Smooth muscle cell (in vitro differentiated cells): ENCODE measurements at regions not wholly inside any gene's neighbourhood (a gene's known extent, or its start where the extent isn't known, plus 50 kb on each side); places are given as distances from the start of the nearest gene placed in this dataset.
A peak's percentile ranks its signal among the peaks of the same experiment; 100 is the strongest.

ENCODE experiments used
- DNase-seq: peaks from one replicate; lab custom pipeline; 2025; ENCODE audit not compliant: unreplicated experiment; lab: John Stamatoyannopoulos, UW
- H2AFZ ChIP-seq: fragments of 200-600 bp; sonication (generic); 2 replicates; pipeline ENCODE4 v1.6.0; 2016; ENCODE audit warnings: antibody characterized with exemption, low read depth, mild to moderate bottlenecking
- H3F3A ChIP-seq: fragments of 200-600 bp; sonication (generic); 2 replicates; pipeline ENCODE4 v1.6.0; 2017; ENCODE audit warnings: antibody characterized with exemption, low read depth
- H3K27ac ChIP-seq: fragments of 200-600 bp; sonication (generic); 2 replicates; pipeline ENCODE4 v1.5.1; 2016; ENCODE audit warnings: low read depth, mild to moderate bottlenecking
- H3K27me3 ChIP-seq: fragments of 200-600 bp; sonication (generic); 2 replicates; pipeline ENCODE4 v1.6.1; 2016; ENCODE audit warnings: low read depth, mild to moderate bottlenecking
- H3K36me3 ChIP-seq: fragments of 200-600 bp; sonication (generic); 2 replicates; pipeline ENCODE4 v1.5.1; 2016; ENCODE audit warnings: low read depth
- H3K4me1 ChIP-seq: fragments of 200-600 bp; sonication (generic); 2 replicates; pipeline ENCODE4 v1.5.1; 2016; ENCODE audit warnings: low read depth
- H3K4me2 ChIP-seq: fragments of 200-600 bp; sonication (generic); 2 replicates; pipeline ENCODE4 v1.6.0; 2016; ENCODE audit warnings: mild to moderate bottlenecking
- H3K4me3 ChIP-seq: fragments of 200-600 bp; sonication (generic); 2 replicates; pipeline ENCODE4 v1.5.1; 2016; ENCODE audit warnings: mild to moderate bottlenecking
- H3K79me2 ChIP-seq: fragments of 200-600 bp; sonication (generic); 2 replicates; pipeline ENCODE4 v1.6.0; 2016; ENCODE audit warnings: low read depth, mild to moderate bottlenecking
- H3K9ac ChIP-seq: fragments of 200-600 bp; sonication (generic); 2 replicates; pipeline ENCODE4 v1.6.0; 2016; ENCODE audit warnings: low read depth
- H3K9me3 ChIP-seq: fragments of 200-600 bp; sonication (generic); replicated peaks from 2 replicates; pipeline ENCODE4 v1.5.1; 2016; ENCODE audit warnings: low read depth
- H4K20me1 ChIP-seq: fragments of 200-600 bp; sonication (generic); 2 replicates; pipeline ENCODE4 v1.6.0; 2016; ENCODE audit warnings: low read depth
- CTCF ChIP-seq: fragments of 200-600 bp; sonication (generic); IDR thresholded peaks from 2 replicates; pipeline ENCODE4 v1.5.1; 2017; ENCODE audit warnings: borderline replicate concordance, mild to moderate bottlenecking, antibody characterized with exemption; ENCODE audit not compliant: insufficient read depth, poor library complexity, severe bottlenecking
- WGBS: methylation state at CpG from one replicate; pipeline ENCODE4 v1.1.7; 2016; ENCODE audit warnings: low lambda C conversion rate; 5-methylcytosine and 5-hydroxymethylcytosine counted together

GRCh38 chr1:168811176-168811575 lies 82.2 kb upstream of the DPT start:
- peak overlapping the region; percentile 72 for H3K27ac ChIP-seq
- no peaks in the 10 kb centered on the region for H3K79me2 ChIP-seq
- 94% methylated on average over 3 of the region's 3 CpGs for WGBS
- H2AFZ ChIP-seq, result no peak overlapping the region
- H3K36me3 ChIP-seq, result no peaks in the 10 kb centered on the region
- no peaks in the 10 kb centered on the region for H3K4me1 ChIP-seq
- no peaks in the 10 kb centered on the region for H3F3A ChIP-seq
- no peak overlapping the region for H3K4me3 ChIP-seq
- H3K27me3 ChIP-seq, result no peaks in the 10 kb centered on the region
- no peaks in the 10 kb centered on the region for H3K9me3 ChIP-seq
- no peaks in the 10 kb centered on the region for H4K20me1 ChIP-seq
- peak overlapping the region; percentile 16 for H3K9ac ChIP-seq
- DNase-seq, result no peak
- TF ChIP-seq CTCF, result no peak
- no peak overlapping the region for H3K4me2 ChIP-seq

GRCh38 chr1:168819668-168820067 lies 90.7 kb upstream of the DPT start:
- Histone ChIP-seq H4K20me1 (no peaks in the 10 kb centered on the region), H3K4me2 (no peak overlapping the region), H3K4me3 (no peak overlapping the region), H3K79me2 (no peaks in the 10 kb centered on the region), H3K4me1 (no peaks in the 10 kb centered on the region), H3K27ac (no peak overlapping the region), H3K9me3 (no peaks in the 10 kb centered on the region), H3K9ac (no peak overlapping the region), H3K27me3 (no peaks in the 10 kb centered on the region), H3K36me3 (no peaks in the 10 kb centered on the region), H2AFZ (no peak overlapping the region), H3F3A (no peaks in the 10 kb centered on the region)
- no peak for DNase-seq
- WGBS, result 95% methylated on average over 3 of the region's 3 CpGs
- no peak for TF ChIP-seq CTCF

- no peak overlapping the region for H2AFZ ChIP-seq
- H3K4me3 ChIP-seq, result no peak overlapping the region
- no peaks in the 10 kb centered on the region for H4K20me1 ChIP-seq
- no peaks in the 10 kb centered on the region for H3K36me3 ChIP-seq
- TF ChIP-seq CTCF, result no peak
- no peak overlapping the region for H3K27ac ChIP-seq
- no peak overlapping the region for H3K4me2 ChIP-seq
- no peaks in the 10 kb centered on the region for H3K27me3 ChIP-seq
- DNase-seq, result no peak
- H3K79me2 ChIP-seq, result no peaks in the 10 kb centered on the region
- no peaks in the 10 kb centered on the region for H3K4me1 ChIP-seq
- no peaks in the 10 kb centered on the region for H3F3A ChIP-seq
- no peak overlapping the region for H3K9ac ChIP-seq
- 54% methylated on average over 2 of the region's 2 CpGs for WGBS
- H3K9me3 ChIP-seq, result no peaks in the 10 kb centered on the region
These were observed 92.4 kb upstream of the DPT start for GRCh38 chr1:168821434-168821833.

- no peaks in the 10 kb centered on the region for H4K20me1 ChIP-seq
- H3K27ac ChIP-seq, result no peak overlapping the region
- no peak overlapping the region for H2AFZ ChIP-seq
- H3K9ac ChIP-seq, result no peak overlapping the region
- DNase-seq, result no peak
- no peaks in the 10 kb centered on the region for H3K9me3 ChIP-seq
- H3K27me3 ChIP-seq, result no peaks in the 10 kb centered on the region
- no peak for TF ChIP-seq CTCF
- no peaks in the 10 kb centered on the region for H3K36me3 ChIP-seq
- no peak overlapping the region for H3K4me2 ChIP-seq
- no peak overlapping the region for H3K4me3 ChIP-seq
- H3K4me1 ChIP-seq, result no peaks in the 10 kb centered on the region
- WGBS, result 92% methylated on average over 2 of the region's 2 CpGs
- no peaks in the 10 kb centered on the region for H3F3A ChIP-seq
- no peaks in the 10 kb centered on the region for H3K79me2 ChIP-seq
These were observed 93.9 kb upstream of the DPT start for GRCh38 chr1:168822911-168823310.
